HEK293T (cell line): ENCODE measurements at regions not wholly inside any gene's neighbourhood (a gene's known extent, or its start where the extent isn't known, plus 50 kb on each side); places are given as distances from the start of the nearest gene placed in this dataset.

Source experiments
- BHLHE40 ChIP-seq: fragments of 450-650 bp; IDR thresholded peaks from 2 replicates; pipeline ENCODE4 v1.6.1; 2016; ENCODE audit warnings: mild to moderate bottlenecking, moderate library complexity, borderline replicate concordance
- FOXA1 ChIP-seq: fragments of 450-650 bp; IDR thresholded peaks from 2 replicates; pipeline ENCODE4 v1.6.1; 2016; ENCODE audit warnings: mild to moderate bottlenecking
- FOXK2 ChIP-seq: fragments of 450-650 bp; IDR thresholded peaks from 2 replicates; pipeline ENCODE4 v1.6.1; 2016; ENCODE audit warnings: mild to moderate bottlenecking
- SP1 ChIP-seq: fragments of 450-650 bp; IDR thresholded peaks from 2 replicates; pipeline ENCODE4 v1.6.1; 2017
- TF ChIP-seq, protein P1 (sequence below): fragments of 450-650 bp; IDR thresholded peaks from 2 replicates; pipeline ENCODE4 v1.6.1; 2016

DNA sequence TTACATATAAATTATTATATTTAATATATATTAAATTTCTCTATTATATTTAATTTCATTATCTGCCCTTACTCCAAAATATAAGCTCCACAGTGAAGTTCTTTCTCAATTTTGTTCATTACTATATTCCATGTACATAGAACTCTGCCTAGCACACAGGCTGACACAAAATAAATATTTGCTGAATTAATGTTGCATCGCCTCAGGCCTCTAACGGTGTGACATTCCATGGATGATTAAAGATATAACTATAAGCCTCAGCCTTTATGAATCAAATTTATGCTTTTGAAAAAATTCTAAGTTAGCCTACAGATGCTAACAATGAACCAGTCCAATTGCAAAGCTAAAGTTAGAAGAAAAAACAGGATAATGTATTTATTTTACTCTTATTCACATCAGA lies 1337.2 kb upstream of the NRXN1 start:
- no peak for TF ChIP-seq FOXA1
- TF ChIP-seq BHLHE40 = no peak
- no peak for TF ChIP-seq SP1
- TF ChIP-seq, protein P1, sequence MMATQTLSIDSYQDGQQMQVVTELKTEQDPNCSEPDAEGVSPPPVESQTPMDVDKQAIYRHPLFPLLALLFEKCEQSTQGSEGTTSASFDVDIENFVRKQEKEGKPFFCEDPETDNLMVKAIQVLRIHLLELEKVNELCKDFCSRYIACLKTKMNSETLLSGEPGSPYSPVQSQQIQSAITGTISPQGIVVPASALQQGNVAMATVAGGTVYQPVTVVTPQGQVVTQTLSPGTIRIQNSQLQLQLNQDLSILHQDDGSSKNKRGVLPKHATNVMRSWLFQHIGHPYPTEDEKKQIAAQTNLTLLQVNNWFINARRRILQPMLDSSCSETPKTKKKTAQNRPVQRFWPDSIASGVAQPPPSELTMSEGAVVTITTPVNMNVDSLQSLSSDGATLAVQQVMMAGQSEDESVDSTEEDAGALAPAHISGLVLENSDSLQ = no peak
- no peak for TF ChIP-seq FOXK2
